AG09309 (cell line): ENCODE measurements at regions not wholly inside any gene's neighbourhood (a gene's known extent, or its start where the extent isn't known, plus 50 kb on each side); places are given as distances from the start of the nearest gene placed in this dataset.
A peak's percentile ranks its signal among the peaks of the same experiment; 100 is the strongest.

Experiments used
- DNase-seq: peaks from one replicate; pipeline ENCODE4 v3.0.0-alpha.2; 2010; ENCODE audit warnings: low read depth
- H3K4me3 ChIP-seq: 2 replicates; pipeline ENCODE4 v1.5.1; 2011; ENCODE audit warnings: mild to moderate bottlenecking, low read depth, low read length, moderate library complexity; ENCODE audit not compliant: control insufficient read depth
- CTCF ChIP-seq: IDR thresholded peaks from 2 replicates; pipeline ENCODE4 v1.5.1; 2011; ENCODE audit warnings: mild to moderate bottlenecking, low read depth, low read length, inconsistent platforms; ENCODE audit not compliant: insufficient read depth, control insufficient read depth; ENCODE audit errors: missing control alignments

DNA sequence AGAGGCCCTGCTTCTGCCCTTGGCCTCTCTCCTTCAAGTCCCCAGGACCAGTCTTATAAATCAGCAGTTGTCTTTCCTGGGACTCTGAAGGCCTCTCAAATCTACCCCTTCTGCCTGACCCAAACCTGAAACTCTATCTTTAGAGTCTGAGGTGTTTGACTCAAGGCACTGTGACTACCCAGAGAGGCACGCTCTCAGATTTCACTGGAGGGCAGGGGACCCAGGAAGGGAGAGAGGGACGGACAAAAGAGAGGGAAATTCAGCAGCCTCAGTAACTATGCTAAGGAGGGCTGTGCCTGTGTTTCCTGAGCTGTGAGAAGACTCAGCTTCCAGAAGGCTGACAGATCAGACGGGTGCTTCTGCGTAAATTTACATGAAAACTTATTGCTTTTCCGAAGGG, 217.8 kb downstream of the HAUS1 start:
- TF ChIP-seq CTCF: no peak
- H3K4me3 ChIP-seq: no peak overlapping the region
- DNase-seq: no peak

DNA sequence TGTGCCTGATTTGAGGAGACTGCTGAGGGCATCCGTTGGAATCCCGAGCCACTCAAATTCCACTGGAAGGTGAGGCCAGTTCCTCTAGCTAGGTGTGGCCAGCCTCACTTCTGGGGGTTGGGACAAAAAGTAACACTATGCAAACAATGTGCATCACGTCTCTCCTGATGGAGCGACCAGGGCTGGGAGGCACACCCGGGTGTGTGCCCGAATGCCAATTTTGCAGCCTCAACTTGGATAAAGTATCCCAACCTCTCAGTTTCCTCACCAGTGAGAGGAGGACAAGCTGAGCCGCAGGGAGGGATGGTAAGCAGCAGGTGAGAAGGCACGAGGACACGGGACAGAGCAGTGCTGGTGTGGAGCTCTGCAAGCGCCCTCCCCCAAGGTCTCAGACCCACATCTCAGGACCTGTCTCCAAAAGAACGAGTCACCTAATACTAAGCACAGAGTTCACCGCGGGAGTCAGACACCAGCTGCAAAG, 218.3 kb downstream of the HAUS1 start:
- TF ChIP-seq CTCF: no peak
- no peak for DNase-seq
- H3K4me3 ChIP-seq: no peak overlapping the region

GRCh38 chr18:46322941-46323340, 218.8 kb downstream of the HAUS1 start:
- DNase-seq: no peak
- TF ChIP-seq CTCF: no peak
- no peak overlapping the region for H3K4me3 ChIP-seq

GRCh38 chr18:46324087-46324955, 220.1 kb downstream of the HAUS1 start:
- H3K4me3 ChIP-seq: no peak overlapping the region
- peak; percentile 13 for DNase-seq

DNA sequence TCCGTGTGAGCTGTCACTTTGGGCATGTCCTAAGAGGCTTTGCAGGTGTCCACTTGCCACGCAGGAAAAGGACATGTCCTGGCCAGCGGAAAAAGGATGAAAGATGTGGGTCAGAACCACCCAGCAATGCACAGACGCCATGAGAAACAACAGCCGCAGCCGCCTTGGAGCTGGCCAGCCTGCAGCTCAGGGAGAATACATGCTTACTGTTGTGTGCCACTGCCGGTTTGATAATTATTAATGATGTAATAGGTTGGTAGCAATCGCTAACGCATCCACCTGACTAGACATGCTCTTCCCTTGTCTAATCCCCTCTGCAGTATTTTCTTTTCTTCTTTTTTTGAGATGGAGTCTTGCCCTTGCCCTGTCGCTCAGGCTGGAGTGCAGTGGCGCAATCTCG, 221.7 kb downstream of the HAUS1 start:
- TF ChIP-seq CTCF: no peak
- no peak for DNase-seq
- H3K4me3 ChIP-seq: no peak overlapping the region

More at GRCh38 chr18:46324087-46324955, 220.1 kb downstream of the HAUS1 start:
- no peak for TF ChIP-seq CTCF

- no peak overlapping the region for H3K4me3 ChIP-seq
- no peak for DNase-seq
- no peak for TF ChIP-seq CTCF
Observed at GRCh38 chr18:46329736-46330246, 225.6 kb downstream of the HAUS1 start.
